Bronchial epithelial cell (primary cell): ENCODE measurements at regions not wholly inside any gene's neighbourhood (a gene's known extent, or its start where the extent isn't known, plus 50 kb on each side); places are given as distances from the start of the nearest gene placed in this dataset.

Experiments used
- DNase-seq: peaks from one replicate; pipeline ENCODE4 v3.0.0-alpha.2; 2010; ENCODE audit warnings: low read depth
- FAIRE-seq: peaks from 2 replicates; lab custom pipeline; 2011; peaks lifted over from hg19 to GRCh38; lab: Jason Lieb, UNC
- H3K27me3 ChIP-seq: 2 replicates; pipeline ENCODE4 v1.5.1; 2011; ENCODE audit warnings: low read length; ENCODE audit not compliant: control insufficient read depth, insufficient read depth
- H3K36me3 ChIP-seq: 2 replicates; pipeline ENCODE4 v1.5.1; 2011; ENCODE audit warnings: low read length; ENCODE audit not compliant: control insufficient read depth, insufficient read depth
- H3K4me3 ChIP-seq: 2 replicates; pipeline ENCODE4 v1.5.1; 2011; ENCODE audit warnings: mild to moderate bottlenecking, low read depth, low read length, control low read depth
- TF ChIP-seq, protein P1 (sequence below): IDR thresholded peaks from 2 replicates; pipeline ENCODE4 v1.5.1; 2011; ENCODE audit warnings: mild to moderate bottlenecking, moderate library complexity, low read length, control low read depth, inconsistent platforms; ENCODE audit not compliant: insufficient read depth, severe bottlenecking

DNA sequence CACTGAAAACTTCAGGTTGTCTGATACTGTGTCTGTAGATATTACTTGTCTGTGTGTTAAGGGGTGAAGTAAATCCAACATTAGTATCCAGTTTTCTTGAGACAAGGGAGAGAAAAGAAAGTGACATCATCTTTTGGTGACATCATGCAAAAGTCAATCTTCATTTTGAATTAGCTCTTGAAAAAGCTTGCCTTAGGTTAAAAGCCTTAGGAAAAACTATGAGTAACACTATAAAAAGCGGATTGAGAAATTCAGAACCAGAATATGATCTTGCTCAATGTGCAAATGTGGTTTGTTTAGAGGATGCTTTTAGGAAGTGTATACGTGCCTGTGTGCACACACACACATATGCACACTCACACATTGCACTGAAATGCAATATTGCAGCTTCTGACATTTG, 345.8 kb upstream of the CASK start:
- peak; percentile 77 for DNase-seq
- TF ChIP-seq, protein P1, sequence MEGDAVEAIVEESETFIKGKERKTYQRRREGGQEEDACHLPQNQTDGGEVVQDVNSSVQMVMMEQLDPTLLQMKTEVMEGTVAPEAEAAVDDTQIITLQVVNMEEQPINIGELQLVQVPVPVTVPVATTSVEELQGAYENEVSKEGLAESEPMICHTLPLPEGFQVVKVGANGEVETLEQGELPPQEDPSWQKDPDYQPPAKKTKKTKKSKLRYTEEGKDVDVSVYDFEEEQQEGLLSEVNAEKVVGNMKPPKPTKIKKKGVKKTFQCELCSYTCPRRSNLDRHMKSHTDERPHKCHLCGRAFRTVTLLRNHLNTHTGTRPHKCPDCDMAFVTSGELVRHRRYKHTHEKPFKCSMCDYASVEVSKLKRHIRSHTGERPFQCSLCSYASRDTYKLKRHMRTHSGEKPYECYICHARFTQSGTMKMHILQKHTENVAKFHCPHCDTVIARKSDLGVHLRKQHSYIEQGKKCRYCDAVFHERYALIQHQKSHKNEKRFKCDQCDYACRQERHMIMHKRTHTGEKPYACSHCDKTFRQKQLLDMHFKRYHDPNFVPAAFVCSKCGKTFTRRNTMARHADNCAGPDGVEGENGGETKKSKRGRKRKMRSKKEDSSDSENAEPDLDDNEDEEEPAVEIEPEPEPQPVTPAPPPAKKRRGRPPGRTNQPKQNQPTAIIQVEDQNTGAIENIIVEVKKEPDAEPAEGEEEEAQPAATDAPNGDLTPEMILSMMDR: no peak
- no peak for FAIRE-seq

DNA sequence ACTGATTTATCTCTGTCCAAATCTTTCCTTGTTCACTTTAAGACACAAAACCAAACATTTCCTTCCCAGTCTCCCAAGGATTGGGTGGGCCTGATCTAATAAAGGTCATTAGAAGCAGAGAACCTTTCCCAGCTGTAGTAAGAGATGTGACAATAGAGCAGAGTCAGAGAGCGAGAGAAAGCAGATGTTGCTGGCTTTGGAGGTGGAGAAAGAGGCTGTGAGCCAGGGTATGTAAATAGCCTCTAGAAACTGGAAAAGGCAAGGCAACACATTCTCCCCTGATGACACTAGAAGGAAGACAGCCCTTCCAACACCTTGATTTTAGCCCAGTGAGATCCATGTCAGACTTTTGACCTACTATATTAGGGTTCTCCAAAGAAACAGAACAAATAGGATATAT, 337.5 kb upstream of the CASK start:
- DNase-seq (no peak), FAIRE-seq (no peak)
- TF ChIP-seq, protein P1: no peak
- H3K27me3 ChIP-seq: no peaks in the 10 kb centered on the region
- H3K36me3 ChIP-seq: no peaks in the 10 kb centered on the region
- H3K4me3 ChIP-seq: no peak overlapping the region

More for the DNA sequence above, 345.8 kb upstream of the CASK start:
- H3K36me3 ChIP-seq: no peaks in the 10 kb centered on the region
- no peaks in the 10 kb centered on the region for H3K27me3 ChIP-seq
- no peak overlapping the region for H3K4me3 ChIP-seq

DNA sequence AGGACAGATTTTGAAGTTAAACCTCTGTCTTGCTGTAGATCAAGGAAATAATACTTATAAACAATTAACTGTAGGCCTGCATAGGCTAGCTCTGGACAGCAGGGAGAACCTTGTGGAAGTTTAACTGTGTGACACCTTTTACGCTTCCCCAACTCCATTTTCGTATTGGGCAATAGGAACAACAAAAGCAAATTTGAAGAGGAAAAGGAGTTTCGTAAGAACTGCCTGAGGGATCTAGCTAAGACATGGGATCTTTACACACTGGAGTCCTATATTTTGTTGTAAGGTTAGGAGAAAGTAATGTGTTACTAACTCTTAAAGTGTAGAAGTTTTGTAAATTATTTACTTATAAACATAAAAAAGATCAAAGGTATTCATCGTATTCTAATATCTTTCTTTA, 324.9 kb upstream of the CASK start:
- TF ChIP-seq, protein P1: no peak
- FAIRE-seq: no peak
- Histone ChIP-seq H3K36me3 (no peaks in the 10 kb centered on the region), H3K4me3 (no peak overlapping the region), H3K27me3 (no peaks in the 10 kb centered on the region)
- peak; percentile 47 for DNase-seq

DNA sequence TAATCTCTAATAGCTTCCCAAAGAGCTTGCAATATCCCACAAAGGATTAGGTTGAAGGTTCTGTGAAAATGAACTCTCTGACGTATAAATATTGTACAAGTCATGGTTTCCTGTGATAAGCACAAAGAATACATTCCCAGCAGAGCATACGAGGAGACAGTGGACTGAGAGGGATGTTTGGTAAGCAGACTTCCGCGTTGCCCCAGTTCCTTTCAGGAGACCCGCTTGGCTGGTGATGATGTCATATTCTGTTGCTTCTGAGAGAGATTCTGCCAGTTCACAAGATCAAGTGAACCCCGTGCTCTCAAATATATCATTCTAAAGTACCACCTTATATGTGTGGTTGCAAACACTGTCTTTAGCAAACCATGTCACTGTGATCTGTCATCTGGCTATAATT, 323.9 kb upstream of the CASK start:
- Histone ChIP-seq H3K4me3 (no peak overlapping the region), H3K27me3 (no peaks in the 10 kb centered on the region), H3K36me3 (no peaks in the 10 kb centered on the region)
- DNase-seq: peak; percentile 28
- FAIRE-seq: no peak
- TF ChIP-seq, protein P1: no peak

DNA sequence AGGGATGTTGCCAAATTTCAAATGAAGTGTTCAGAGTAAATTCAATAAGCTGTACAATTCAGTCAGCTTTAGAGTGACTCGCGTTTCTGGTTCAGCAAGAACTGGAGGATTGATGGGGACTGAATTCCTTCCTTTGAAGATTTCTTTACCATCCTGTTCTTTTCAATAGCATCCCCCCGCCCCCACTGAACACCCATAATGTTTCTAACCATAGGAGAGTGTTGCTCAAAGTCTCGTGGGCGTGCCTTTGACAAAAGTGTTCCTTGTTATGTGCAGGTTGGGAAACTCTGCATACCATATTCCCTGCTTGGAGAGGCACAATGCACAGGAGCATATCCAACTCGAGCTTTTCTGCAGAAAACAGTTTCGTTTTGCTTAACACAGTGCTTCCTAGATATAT, 323.5 kb upstream of the CASK start:
- no peak for FAIRE-seq
- TF ChIP-seq, protein P1: no peak
- peak; percentile 15 for DNase-seq
- Histone ChIP-seq H3K36me3 (no peaks in the 10 kb centered on the region), H3K4me3 (no peak overlapping the region), H3K27me3 (no peaks in the 10 kb centered on the region)

DNA sequence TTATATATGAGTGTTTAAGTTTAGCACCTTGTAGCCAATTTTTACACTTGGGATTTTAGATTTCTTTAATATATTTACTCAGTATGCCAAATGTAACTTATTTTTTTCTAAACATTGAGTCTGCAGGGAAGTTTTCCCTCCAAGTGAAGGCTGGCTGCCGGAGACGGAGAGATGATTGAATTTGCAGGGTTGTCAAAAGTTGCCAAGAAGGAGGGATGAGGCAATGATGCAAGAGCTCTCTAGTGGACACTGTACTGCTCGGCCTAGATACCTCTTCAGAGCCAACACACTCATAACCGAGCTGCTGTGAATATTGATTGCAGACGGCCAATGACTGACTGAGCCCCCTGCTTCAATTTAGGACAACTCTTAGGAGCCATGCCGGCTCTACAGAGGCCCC, 318.6 kb upstream of the CASK start:
- FAIRE-seq: no peak
- Histone ChIP-seq H3K4me3 (no peak overlapping the region), H3K27me3 (no peaks in the 10 kb centered on the region), H3K36me3 (no peaks in the 10 kb centered on the region)
- DNase-seq: no peak
- TF ChIP-seq, protein P1: no peak
